ENCODE measurements at regions not wholly inside any gene's neighbourhood (a gene's known extent, or its start where the extent isn't known, plus 50 kb on each side); places are given as distances from the start of the nearest gene placed in this dataset.

GRCh38 chr4:85274955-85275354 is 200.0 kb upstream of the ARHGAP24 start:
- H3K27ac ChIP-seq = no peak overlapping the region
- TF ChIP-seq, protein P1, sequence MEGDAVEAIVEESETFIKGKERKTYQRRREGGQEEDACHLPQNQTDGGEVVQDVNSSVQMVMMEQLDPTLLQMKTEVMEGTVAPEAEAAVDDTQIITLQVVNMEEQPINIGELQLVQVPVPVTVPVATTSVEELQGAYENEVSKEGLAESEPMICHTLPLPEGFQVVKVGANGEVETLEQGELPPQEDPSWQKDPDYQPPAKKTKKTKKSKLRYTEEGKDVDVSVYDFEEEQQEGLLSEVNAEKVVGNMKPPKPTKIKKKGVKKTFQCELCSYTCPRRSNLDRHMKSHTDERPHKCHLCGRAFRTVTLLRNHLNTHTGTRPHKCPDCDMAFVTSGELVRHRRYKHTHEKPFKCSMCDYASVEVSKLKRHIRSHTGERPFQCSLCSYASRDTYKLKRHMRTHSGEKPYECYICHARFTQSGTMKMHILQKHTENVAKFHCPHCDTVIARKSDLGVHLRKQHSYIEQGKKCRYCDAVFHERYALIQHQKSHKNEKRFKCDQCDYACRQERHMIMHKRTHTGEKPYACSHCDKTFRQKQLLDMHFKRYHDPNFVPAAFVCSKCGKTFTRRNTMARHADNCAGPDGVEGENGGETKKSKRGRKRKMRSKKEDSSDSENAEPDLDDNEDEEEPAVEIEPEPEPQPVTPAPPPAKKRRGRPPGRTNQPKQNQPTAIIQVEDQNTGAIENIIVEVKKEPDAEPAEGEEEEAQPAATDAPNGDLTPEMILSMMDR (IDR thresholded peaks at IDR 0.05; ENCODE audit: low read depth, low read length) = no peak
- H3K9me3 ChIP-seq (ENCODE audit: severe bottlenecking) = no peaks in the 10 kb centered on the region
- no peaks in the 10 kb centered on the region for H3K36me3 ChIP-seq
- DNase-seq = no peak
- H3K4me3 ChIP-seq (ENCODE audit: low read depth, low read length) = no peak overlapping the region
- H3K27me3 ChIP-seq (ENCODE audit: insufficient read depth, low read depth, severe bottlenecking) = no peaks in the 10 kb centered on the region

- Histone ChIP-seq H3K9me3 (ENCODE audit: severe bottlenecking) (no peaks in the 10 kb centered on the region), H3K27me3 (ENCODE audit: insufficient read depth, low read depth, severe bottlenecking) (no peaks in the 10 kb centered on the region), H3K36me3 (no peaks in the 10 kb centered on the region), H3K4me3 (ENCODE audit: low read depth, low read length) (no peak overlapping the region), H3K27ac (no peak overlapping the region)
- DNase-seq = no peak
- TF ChIP-seq, protein P1 (IDR thresholded peaks at IDR 0.05; ENCODE audit: low read depth, low read length) = no peak
These were observed 194.0 kb upstream of the ARHGAP24 start for GRCh38 chr4:85280963-85281362.

DNA sequence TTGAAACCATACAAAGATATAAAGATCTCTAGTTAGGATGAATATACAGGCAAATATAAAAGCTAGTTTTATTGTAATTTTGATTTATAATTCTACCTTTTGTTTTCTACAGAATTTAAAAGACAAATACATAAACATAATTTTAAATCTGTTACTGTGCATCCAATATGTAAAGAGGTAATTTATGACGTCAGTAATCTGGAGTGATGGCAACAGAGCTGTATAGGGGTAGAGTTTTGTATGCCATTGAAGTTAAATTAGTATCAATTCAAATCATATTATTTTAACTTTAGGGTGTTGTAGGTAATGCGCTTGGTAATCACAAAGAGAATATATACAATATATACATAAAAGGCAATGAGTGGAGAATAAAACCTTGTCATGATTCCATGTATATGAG is 183.7 kb upstream of the ARHGAP24 start:
- Histone ChIP-seq H3K27ac (no peak overlapping the region), H3K9me3 (ENCODE audit: severe bottlenecking) (no peaks in the 10 kb centered on the region), H3K36me3 (no peaks in the 10 kb centered on the region), H3K4me3 (ENCODE audit: low read depth, low read length) (no peak overlapping the region), H3K27me3 (ENCODE audit: insufficient read depth, low read depth, severe bottlenecking) (no peaks in the 10 kb centered on the region)
- TF ChIP-seq, protein P1 (IDR thresholded peaks at IDR 0.05; ENCODE audit: low read depth, low read length) = no peak
- DNase-seq = no peak

GRCh38 chr4:85298037-85298436 is 176.9 kb upstream of the ARHGAP24 start:
- TF ChIP-seq, protein P1 (IDR thresholded peaks at IDR 0.05; ENCODE audit: low read depth, low read length) = no peak
- H3K27ac ChIP-seq = no peak overlapping the region
- no peaks in the 10 kb centered on the region for H3K9me3 ChIP-seq (ENCODE audit: severe bottlenecking)
- H3K4me3 ChIP-seq (ENCODE audit: low read depth, low read length) = no peak overlapping the region
- no peak for DNase-seq
- no peaks in the 10 kb centered on the region for H3K36me3 ChIP-seq
- H3K27me3 ChIP-seq (ENCODE audit: insufficient read depth, low read depth, severe bottlenecking) = no peaks in the 10 kb centered on the region

DNA sequence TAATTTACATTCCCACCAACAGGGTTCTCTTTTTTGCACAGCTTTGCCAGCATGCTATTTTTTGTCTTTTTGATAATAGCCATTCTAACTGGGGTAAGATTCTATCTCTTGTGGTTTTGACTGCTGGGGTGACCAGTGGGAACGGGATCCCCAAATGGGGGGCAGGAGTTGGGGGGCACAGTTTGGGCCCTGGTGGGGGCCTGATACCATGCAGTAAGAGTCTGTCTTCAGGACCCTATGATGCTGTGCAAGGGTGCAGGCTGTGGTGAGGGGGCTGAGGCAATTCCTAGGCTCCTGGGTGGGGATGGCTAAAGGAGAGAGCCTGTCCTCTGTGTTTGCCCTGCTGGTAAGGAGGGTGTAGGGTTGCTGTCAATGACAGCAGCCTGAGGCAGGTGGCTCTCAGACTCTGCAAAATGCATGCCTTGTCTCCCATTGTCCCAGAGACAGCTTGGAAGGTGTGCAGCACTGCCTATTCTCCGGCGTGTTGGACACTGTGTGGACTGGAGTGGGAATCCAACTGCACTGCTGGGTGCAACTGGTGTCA is 172.7 kb upstream of the ARHGAP24 start:
- Histone ChIP-seq H3K36me3 (no peaks in the 10 kb centered on the region), H3K4me3 (ENCODE audit: low read depth, low read length) (no peak overlapping the region), H3K9me3 (ENCODE audit: severe bottlenecking) (no peaks in the 10 kb centered on the region), H3K27ac (no peak overlapping the region), H3K27me3 (ENCODE audit: insufficient read depth, low read depth, severe bottlenecking) (no peaks in the 10 kb centered on the region)
- DNase-seq = no peak
- TF ChIP-seq, protein P1 (IDR thresholded peaks at IDR 0.05; ENCODE audit: low read depth, low read length) = no peak

GRCh38 chr4:85302756-85303155 is 172.2 kb upstream of the ARHGAP24 start:
- DNase-seq = no peak
- Histone ChIP-seq H3K4me3 (ENCODE audit: low read depth, low read length) (no peak overlapping the region), H3K9me3 (ENCODE audit: severe bottlenecking) (no peaks in the 10 kb centered on the region), H3K36me3 (no peaks in the 10 kb centered on the region), H3K27me3 (ENCODE audit: insufficient read depth, low read depth, severe bottlenecking) (no peaks in the 10 kb centered on the region), H3K27ac (no peak overlapping the region)
- TF ChIP-seq, protein P1 (IDR thresholded peaks at IDR 0.05; ENCODE audit: low read depth, low read length) = no peak

Measured in WERI-Rb-1 (cell line).